Suprapubic skin (tissue), 4 donors: ENCODE measurements at regions not wholly inside any gene's neighbourhood (a gene's known extent, or its start where the extent isn't known, plus 50 kb on each side); places are given as distances from the start of the nearest gene placed in this dataset.
"Not testable (repeated sequence)": the region's sequence is repeated elsewhere in the genome, so short reads cannot be mapped to it uniquely, and the experiment has no call there.

Experiments used
- EP300 ChIP-seq: sonication (generic); formaldehyde crosslinking; IDR thresholded peaks from one replicate; pipeline ENCODE4 v1.6.1; 2017; ENCODE audit warnings: antibody characterized with exemption
- POLR2A ChIP-seq, 2 donors: fragments of 450-650 bp; IDR thresholded peaks; one replicate each; pipeline ENCODE4 v1.6.1; 2017; ENCODE audit warnings: antibody characterized with exemption in 2 of 2, mild to moderate bottlenecking in 2 of 2, moderate library complexity in 2 of 2
- POLR2AphosphoS5 ChIP-seq, 3 donors: sonication (generic); formaldehyde crosslinking; IDR thresholded peaks; one replicate each; pipeline ENCODE4 v1.6.1; 2017; ENCODE audit warnings: antibody characterized with exemption in 3 of 3
- TF ChIP-seq, protein P1 (sequence below), 2 donors: fragments of 200-600 bp in 1 of 2; fragments of 450-650 bp in 1 of 2; sonication (generic) in 1 of 2; IDR thresholded peaks; one replicate each; pipeline ENCODE4 v1.5.1; 2016 to 2019; ENCODE audit warnings: antibody characterized with exemption in 2 of 2, mild to moderate bottlenecking in 1 of 2, moderate library complexity in 1 of 2

DNA sequence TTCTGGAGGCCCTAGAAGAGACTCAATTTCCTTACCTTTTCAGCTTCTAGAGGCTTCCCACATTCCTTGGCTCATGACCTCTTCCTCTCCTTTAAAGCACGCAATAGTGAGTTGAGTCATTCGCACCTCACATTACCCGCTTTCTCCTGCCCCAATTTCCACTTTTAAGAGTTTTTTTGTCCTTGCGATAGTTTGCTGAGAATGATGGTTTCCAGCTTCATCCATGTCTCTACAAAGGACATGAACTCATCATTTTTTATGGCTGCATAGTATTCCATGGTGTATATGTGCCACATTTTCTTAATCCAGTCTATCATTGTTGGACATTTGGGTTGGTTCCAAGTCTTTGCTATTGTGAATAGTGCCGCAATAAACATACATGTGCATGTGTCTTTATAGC lies 284.5 kb upstream of the POF1B start:
- TF ChIP-seq EP300; POLR2A (IDR thresholded peaks at IDR 0.05); POLR2AphosphoS5 (IDR thresholded peaks at IDR 0.05): not testable (repeated sequence)
- TF ChIP-seq, protein P1, sequence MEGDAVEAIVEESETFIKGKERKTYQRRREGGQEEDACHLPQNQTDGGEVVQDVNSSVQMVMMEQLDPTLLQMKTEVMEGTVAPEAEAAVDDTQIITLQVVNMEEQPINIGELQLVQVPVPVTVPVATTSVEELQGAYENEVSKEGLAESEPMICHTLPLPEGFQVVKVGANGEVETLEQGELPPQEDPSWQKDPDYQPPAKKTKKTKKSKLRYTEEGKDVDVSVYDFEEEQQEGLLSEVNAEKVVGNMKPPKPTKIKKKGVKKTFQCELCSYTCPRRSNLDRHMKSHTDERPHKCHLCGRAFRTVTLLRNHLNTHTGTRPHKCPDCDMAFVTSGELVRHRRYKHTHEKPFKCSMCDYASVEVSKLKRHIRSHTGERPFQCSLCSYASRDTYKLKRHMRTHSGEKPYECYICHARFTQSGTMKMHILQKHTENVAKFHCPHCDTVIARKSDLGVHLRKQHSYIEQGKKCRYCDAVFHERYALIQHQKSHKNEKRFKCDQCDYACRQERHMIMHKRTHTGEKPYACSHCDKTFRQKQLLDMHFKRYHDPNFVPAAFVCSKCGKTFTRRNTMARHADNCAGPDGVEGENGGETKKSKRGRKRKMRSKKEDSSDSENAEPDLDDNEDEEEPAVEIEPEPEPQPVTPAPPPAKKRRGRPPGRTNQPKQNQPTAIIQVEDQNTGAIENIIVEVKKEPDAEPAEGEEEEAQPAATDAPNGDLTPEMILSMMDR (IDR thresholded peaks at IDR 0.05) = not testable (repeated sequence)
